Psoas muscle (tissue), 7 donors: ENCODE measurements at regions not wholly inside any gene's neighbourhood (a gene's known extent, or its start where the extent isn't known, plus 50 kb on each side); places are given as distances from the start of the nearest gene placed in this dataset.

ENCODE experiments used
- ATAC-seq, 4 donors: fragments of 200-7000 bp; cut with Tn5 transposase; one replicate each; pipeline ENCODE4 v1.9.1; 2020; ENCODE audit warnings: moderate library complexity in 3 of 4, mild to moderate bottlenecking in 2 of 4
- DNase-seq, 2 donors: peaks; one replicate each; pipeline ENCODE4 v3.0.0-alpha.2; 2020
- H3K27ac ChIP-seq: fragments of 200-600 bp; one replicate; pipeline ENCODE4 v1.8.0; 2022
- H3K27me3 ChIP-seq, 3 donors: fragments of 200-600 bp in 1 of 3; one replicate each; pipeline versions ENCODE4 v1.6.1 to v1.8.0; 2013 to 2022; ENCODE audit warnings: low read length in 2 of 3, mild to moderate bottlenecking in 2 of 3, moderate library complexity in 1 of 3; ENCODE audit not compliant: insufficient read depth in 3 of 3
- H3K36me3 ChIP-seq, 2 donors: fragments of 200-600 bp in 1 of 2; one replicate each; pipeline versions ENCODE4 v1.6.1 to v1.8.0; 2013 to 2022; ENCODE audit warnings: low read depth in 1 of 2, mild to moderate bottlenecking in 1 of 2, moderate library complexity in 1 of 2; ENCODE audit not compliant: insufficient read depth in 1 of 2
- H3K4me1 ChIP-seq: fragments of 200-600 bp; one replicate; pipeline ENCODE4 v1.8.0; 2022
- H3K4me3 ChIP-seq: fragments of 200-600 bp; one replicate; pipeline ENCODE4 v1.8.0; 2022; ENCODE audit warnings: mild to moderate bottlenecking
- H3K9me3 ChIP-seq: fragments of 200-600 bp; one replicate; pipeline ENCODE4 v1.8.0; 2022
- CTCF ChIP-seq: fragments of 200-600 bp; IDR thresholded peaks from one replicate; pipeline ENCODE4 v1.8.0; 2022; ENCODE audit warnings: antibody characterized with exemption
- WGBS, 3 donors: extraction: QIAGEN DNeasy Blood & Tissue Kit; methylation state at CpG; one replicate each; pipeline versions ENCODE4 v1.1.6 to v1.1.7; 2013; 5-methylcytosine and 5-hydroxymethylcytosine counted together
- intact Hi-C, 2 donors: fragments of 100-400 bp; cut with DNase I; formaldehyde crosslinking; loops; one replicate each; pipeline versions ENCODE4 v1.11.0 to v1.14.2; 2022
- donor health status: healthy with polysubstance abuse.
- donor health status: DM: no; HTN: no; CAD: no; lungs with moderate emphysema.
- donor health status: Bipolar disorder and iron deficiency.
- donor health status: healthy.
- donor health status: DM: yes; HTN: yes; CAD: no.
- donor health status: DM: no; HTN: no; CAD: no.
- donor health status: DM: yes; HTN: yes; CAD: no.

- TF ChIP-seq CTCF = no peak
- Histone ChIP-seq H3K9me3 (no peaks in the 10 kb centered on the region), H3K36me3 (no peaks in the 10 kb centered on the region), H3K27ac (no peak overlapping the region), H3K27me3 (no peaks in the 10 kb centered on the region), H3K4me1 (no peaks in the 10 kb centered on the region), H3K4me3 (no peak overlapping the region)
- no peak for DNase-seq
- intact Hi-C loops = no loop called here
- ATAC-seq = no peak
Observed at GRCh38 chr12:62158013-62158412, 102.2 kb upstream of the USP15 start.

GRCh38 chr12:62158461-62159360 lies 101.5 kb upstream of the USP15 start:
- H3K4me3 ChIP-seq = no peak overlapping the region
- DNase-seq (no peak), ATAC-seq (no peak)
- intact Hi-C loops = no loop called here
- H3K4me1 ChIP-seq = no peaks in the 10 kb centered on the region
- no peaks in the 10 kb centered on the region for H3K9me3 ChIP-seq
- no peak overlapping the region for H3K27ac ChIP-seq
- 39 to 47% (median 44%) methylated on average over 5 of the region's 5 CpGs for WGBS, 3 donors
- TF ChIP-seq CTCF = no peak
- no peaks in the 10 kb centered on the region for H3K27me3 ChIP-seq
- no peaks in the 10 kb centered on the region for H3K36me3 ChIP-seq

- TF ChIP-seq CTCF = no peak
- no peak for DNase-seq
- intact Hi-C loops = no loop called here
- no peak for ATAC-seq
- no peak overlapping the region for H3K27ac ChIP-seq
- H3K27me3 ChIP-seq = no peaks in the 10 kb centered on the region
- H3K36me3 ChIP-seq = no peaks in the 10 kb centered on the region
- WGBS, 3 donors = 84 to 91% (median 90%) methylated on average over 2 of the region's 2 CpGs
- H3K4me3 ChIP-seq = no peak overlapping the region
- H3K4me1 ChIP-seq = no peaks in the 10 kb centered on the region
- H3K9me3 ChIP-seq = no peaks in the 10 kb centered on the region
Observed at GRCh38 chr12:62162214-62162613, 98.0 kb upstream of the USP15 start.

GRCh38 chr12:62163368-62163767 lies 96.8 kb upstream of the USP15 start:
- no peaks in the 10 kb centered on the region for H3K27me3 ChIP-seq
- no peak overlapping the region for H3K27ac ChIP-seq
- no peak overlapping the region for H3K4me3 ChIP-seq
- 73 to 83% (median 81%) methylated on average over 1 of the region's 1 CpG for WGBS, 3 donors
- intact Hi-C loops = no loop called here
- no peak for TF ChIP-seq CTCF
- no peak for ATAC-seq
- H3K36me3 ChIP-seq = no peaks in the 10 kb centered on the region
- no peak for DNase-seq
- H3K4me1 ChIP-seq = no peaks in the 10 kb centered on the region
- no peaks in the 10 kb centered on the region for H3K9me3 ChIP-seq

- DNase-seq = no peak
- Histone ChIP-seq H3K9me3 (no peaks in the 10 kb centered on the region), H3K36me3 (no peaks in the 10 kb centered on the region), H3K4me1 (no peaks in the 10 kb centered on the region), H3K27me3 (no peaks in the 10 kb centered on the region), H3K27ac (no peak overlapping the region), H3K4me3 (no peak overlapping the region)
- TF ChIP-seq CTCF = no peak
- intact Hi-C loops = no loop called here
- WGBS, 3 donors = 81 to 84% (median 84%) methylated on average over 4 of the region's 4 CpGs
- ATAC-seq = no peak
Observed at GRCh38 chr12:62164036-62164435, 96.2 kb upstream of the USP15 start.
